ENCODE measurements at regions not wholly inside any gene's neighbourhood (a gene's known extent, or its start where the extent isn't known, plus 50 kb on each side); places are given as distances from the start of the nearest gene placed in this dataset.

DNA sequence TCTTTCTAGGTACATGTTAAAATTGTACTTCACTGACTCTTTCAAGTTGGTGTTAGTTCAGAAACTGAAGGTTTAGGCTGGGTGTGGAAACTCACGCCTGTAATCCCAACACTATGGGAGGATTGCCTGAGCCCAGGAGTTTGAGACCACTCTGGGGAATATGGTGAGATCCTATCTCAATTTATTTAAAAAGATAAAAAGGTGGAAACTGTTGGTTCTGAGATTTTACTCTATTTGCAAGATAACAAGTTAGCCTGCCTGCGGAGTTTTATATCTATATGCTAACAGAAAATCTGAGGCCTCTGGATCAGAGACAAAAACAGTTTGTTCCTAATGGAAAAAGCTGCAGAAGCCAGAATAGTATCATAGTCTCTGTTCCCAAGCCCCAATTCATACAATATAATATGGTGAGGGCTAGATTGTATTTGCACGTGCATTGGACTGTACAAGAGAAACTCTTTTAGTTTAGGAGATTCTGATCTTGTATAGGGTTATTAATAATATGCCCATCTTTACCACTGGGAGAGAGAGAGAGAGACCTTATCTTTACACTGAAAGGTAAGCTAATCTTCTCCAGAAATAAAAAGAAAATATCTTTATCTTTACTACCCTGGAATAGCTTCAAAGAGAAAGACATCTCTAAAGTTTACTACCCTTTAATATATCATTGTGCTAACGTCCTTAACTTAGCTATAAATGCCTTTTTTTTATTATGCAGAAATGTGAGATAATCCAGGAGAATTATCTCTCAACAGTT is 1267.6 kb downstream of the OTOL1 start:
- H3K4me1 ChIP-seq: no peaks in the 10 kb centered on the region
- WGBS, 2 donors: 74 to 78% methylated on average over 4 of the region's 4 CpGs

GRCh38 chr3:162764808-162765071 is 1268.1 kb downstream of the OTOL1 start:
- no peaks in the 10 kb centered on the region for H3K4me1 ChIP-seq
- TF ChIP-seq, protein P1, sequence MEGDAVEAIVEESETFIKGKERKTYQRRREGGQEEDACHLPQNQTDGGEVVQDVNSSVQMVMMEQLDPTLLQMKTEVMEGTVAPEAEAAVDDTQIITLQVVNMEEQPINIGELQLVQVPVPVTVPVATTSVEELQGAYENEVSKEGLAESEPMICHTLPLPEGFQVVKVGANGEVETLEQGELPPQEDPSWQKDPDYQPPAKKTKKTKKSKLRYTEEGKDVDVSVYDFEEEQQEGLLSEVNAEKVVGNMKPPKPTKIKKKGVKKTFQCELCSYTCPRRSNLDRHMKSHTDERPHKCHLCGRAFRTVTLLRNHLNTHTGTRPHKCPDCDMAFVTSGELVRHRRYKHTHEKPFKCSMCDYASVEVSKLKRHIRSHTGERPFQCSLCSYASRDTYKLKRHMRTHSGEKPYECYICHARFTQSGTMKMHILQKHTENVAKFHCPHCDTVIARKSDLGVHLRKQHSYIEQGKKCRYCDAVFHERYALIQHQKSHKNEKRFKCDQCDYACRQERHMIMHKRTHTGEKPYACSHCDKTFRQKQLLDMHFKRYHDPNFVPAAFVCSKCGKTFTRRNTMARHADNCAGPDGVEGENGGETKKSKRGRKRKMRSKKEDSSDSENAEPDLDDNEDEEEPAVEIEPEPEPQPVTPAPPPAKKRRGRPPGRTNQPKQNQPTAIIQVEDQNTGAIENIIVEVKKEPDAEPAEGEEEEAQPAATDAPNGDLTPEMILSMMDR (IDR thresholded peaks at IDR 0.05): no peak
- TF ChIP-seq EP300 (IDR thresholded peaks at IDR 0.05): no peak
- no peak for TF ChIP-seq POLR2A (IDR thresholded peaks at IDR 0.05)
- no peak overlapping the region for H3K27ac ChIP-seq

More for the DNA sequence above, 1267.6 kb downstream of the OTOL1 start:
- TF ChIP-seq EP300 (IDR thresholded peaks at IDR 0.05): no peak
- TF ChIP-seq, protein P1 (IDR thresholded peaks at IDR 0.05): no peak
- TF ChIP-seq POLR2A (IDR thresholded peaks at IDR 0.05): no peak
- Histone ChIP-seq H3K27me3 (no peaks in the 10 kb centered on the region), H3K4me3 (no peak overlapping the region), H3K9me3 (peaks cover 0 to 5% (median 0%) of the 10 kb centered on the region in 4 donors), H3K36me3 (no peaks in the 10 kb centered on the region), H3K27ac (no peak overlapping the region)
- no peak for DNase-seq (ENCODE audit: low spot score in 2 of 2)

GRCh38 chr3:162765524-162765923 is 1268.9 kb downstream of the OTOL1 start:
- no peak overlapping the region for H3K4me3 ChIP-seq
- 93 to 94% methylated on average over 3 of the region's 3 CpGs for WGBS, 2 donors
- H3K9me3 ChIP-seq: peaks cover 0 to 5% (median 0%) of the 10 kb centered on the region in 4 donors
- H3K27me3 ChIP-seq: no peaks in the 10 kb centered on the region
- TF ChIP-seq, protein P1 (IDR thresholded peaks at IDR 0.05): no peak
- TF ChIP-seq EP300 (IDR thresholded peaks at IDR 0.05) (no peak), POLR2A (IDR thresholded peaks at IDR 0.05) (no peak)
- no peaks in the 10 kb centered on the region for H3K36me3 ChIP-seq
- no peak overlapping the region for H3K27ac ChIP-seq
- no peaks in the 10 kb centered on the region for H3K4me1 ChIP-seq
- no peak for DNase-seq (ENCODE audit: low spot score in 2 of 2)

More at GRCh38 chr3:162764808-162765071, 1268.1 kb downstream of the OTOL1 start:
- Histone ChIP-seq H3K36me3 (no peaks in the 10 kb centered on the region), H3K4me3 (no peak overlapping the region), H3K9me3 (peaks cover 0 to 5% (median 0%) of the 10 kb centered on the region in 4 donors), H3K27me3 (no peaks in the 10 kb centered on the region)
- DNase-seq (ENCODE audit: low spot score in 2 of 2): no peak

GRCh38 chr3:162769564-162769963 is 1273.0 kb downstream of the OTOL1 start:
- peaks cover 0 to 5% (median 0%) of the 10 kb centered on the region in 4 donors for H3K9me3 ChIP-seq
- no peak overlapping the region for H3K4me3 ChIP-seq
- DNase-seq (ENCODE audit: low spot score in 2 of 2): no peak
- no peaks in the 10 kb centered on the region for H3K36me3 ChIP-seq
- no peak overlapping the region for H3K27ac ChIP-seq
- H3K4me1 ChIP-seq: no peaks in the 10 kb centered on the region
- H3K27me3 ChIP-seq: no peaks in the 10 kb centered on the region
- no peak for TF ChIP-seq EP300 (IDR thresholded peaks at IDR 0.05)
- no peak for TF ChIP-seq POLR2A (IDR thresholded peaks at IDR 0.05)
- TF ChIP-seq, protein P1 (IDR thresholded peaks at IDR 0.05): no peak

- no peaks in the 10 kb centered on the region for H3K27me3 ChIP-seq
- 48 to 57% methylated on average over 2 of the region's 2 CpGs for WGBS, 2 donors
- DNase-seq (ENCODE audit: low spot score in 2 of 2): no peak
- H3K27ac ChIP-seq: no peak overlapping the region
- no peaks in the 10 kb centered on the region for H3K36me3 ChIP-seq
- H3K9me3 ChIP-seq: peaks cover 0 to 5% (median 0%) of the 10 kb centered on the region in 4 donors
- no peak overlapping the region for H3K4me3 ChIP-seq
- TF ChIP-seq POLR2A (IDR thresholded peaks at IDR 0.05) (no peak), EP300 (IDR thresholded peaks at IDR 0.05) (no peak)
- TF ChIP-seq, protein P1 (IDR thresholded peaks at IDR 0.05): no peak
- no peaks in the 10 kb centered on the region for H3K4me1 ChIP-seq
Measured at GRCh38 chr3:162770551-162770950, 1273.9 kb downstream of the OTOL1 start.

Measured in tibial nerve (tissue), 4 donors.